ENCODE measurements at regions not wholly inside any gene's neighbourhood (a gene's known extent, or its start where the extent isn't known, plus 50 kb on each side); places are given as distances from the start of the nearest gene placed in this dataset.

DNA sequence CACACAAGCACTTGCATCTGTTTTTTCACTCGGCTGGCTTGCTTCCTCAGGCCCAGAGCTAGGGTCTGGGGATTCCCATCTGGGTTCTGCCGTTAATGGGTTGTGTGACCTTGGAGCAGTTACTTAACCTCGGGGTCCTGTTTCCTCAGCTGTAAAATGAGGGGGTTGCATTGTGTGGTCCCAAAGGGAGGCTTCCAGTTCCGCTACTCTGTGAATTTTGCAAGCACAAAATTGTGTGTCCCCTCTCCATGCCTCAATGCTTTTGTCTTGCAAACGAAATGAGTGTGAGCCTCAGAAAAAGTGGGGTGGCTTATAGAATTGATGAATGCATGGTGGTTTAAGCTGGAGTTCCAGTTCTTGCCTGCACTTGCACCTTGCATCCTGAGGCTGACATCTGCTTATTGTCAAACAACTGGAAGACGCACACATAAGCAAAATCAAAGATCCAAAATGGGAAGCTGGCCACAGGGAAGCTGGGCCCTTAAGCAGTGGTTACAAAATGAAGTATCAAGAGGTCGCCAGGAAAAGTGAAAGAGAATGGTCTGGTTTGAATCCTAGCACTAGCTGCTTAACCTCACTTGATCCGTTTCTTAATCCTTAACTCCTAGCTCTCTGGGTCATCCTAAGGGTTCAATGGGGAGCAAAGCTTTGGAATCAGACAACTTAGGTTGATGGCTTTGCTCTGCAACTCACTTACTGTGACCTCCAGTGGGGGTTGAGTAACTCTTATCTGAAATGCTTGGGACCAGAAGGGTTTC is 490.6 kb downstream of the DHX35 start (continued):
- TF ChIP-seq, protein P1, sequence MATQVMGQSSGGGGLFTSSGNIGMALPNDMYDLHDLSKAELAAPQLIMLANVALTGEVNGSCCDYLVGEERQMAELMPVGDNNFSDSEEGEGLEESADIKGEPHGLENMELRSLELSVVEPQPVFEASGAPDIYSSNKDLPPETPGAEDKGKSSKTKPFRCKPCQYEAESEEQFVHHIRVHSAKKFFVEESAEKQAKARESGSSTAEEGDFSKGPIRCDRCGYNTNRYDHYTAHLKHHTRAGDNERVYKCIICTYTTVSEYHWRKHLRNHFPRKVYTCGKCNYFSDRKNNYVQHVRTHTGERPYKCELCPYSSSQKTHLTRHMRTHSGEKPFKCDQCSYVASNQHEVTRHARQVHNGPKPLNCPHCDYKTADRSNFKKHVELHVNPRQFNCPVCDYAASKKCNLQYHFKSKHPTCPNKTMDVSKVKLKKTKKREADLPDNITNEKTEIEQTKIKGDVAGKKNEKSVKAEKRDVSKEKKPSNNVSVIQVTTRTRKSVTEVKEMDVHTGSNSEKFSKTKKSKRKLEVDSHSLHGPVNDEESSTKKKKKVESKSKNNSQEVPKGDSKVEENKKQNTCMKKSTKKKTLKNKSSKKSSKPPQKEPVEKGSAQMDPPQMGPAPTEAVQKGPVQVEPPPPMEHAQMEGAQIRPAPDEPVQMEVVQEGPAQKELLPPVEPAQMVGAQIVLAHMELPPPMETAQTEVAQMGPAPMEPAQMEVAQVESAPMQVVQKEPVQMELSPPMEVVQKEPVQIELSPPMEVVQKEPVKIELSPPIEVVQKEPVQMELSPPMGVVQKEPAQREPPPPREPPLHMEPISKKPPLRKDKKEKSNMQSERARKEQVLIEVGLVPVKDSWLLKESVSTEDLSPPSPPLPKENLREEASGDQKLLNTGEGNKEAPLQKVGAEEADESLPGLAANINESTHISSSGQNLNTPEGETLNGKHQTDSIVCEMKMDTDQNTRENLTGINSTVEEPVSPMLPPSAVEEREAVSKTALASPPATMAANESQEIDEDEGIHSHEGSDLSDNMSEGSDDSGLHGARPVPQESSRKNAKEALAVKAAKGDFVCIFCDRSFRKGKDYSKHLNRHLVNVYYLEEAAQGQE (IDR thresholded peaks at IDR 0.05; ENCODE audit: unreplicated experiment) = no peak
- TF ChIP-seq NANOG (IDR thresholded peaks at IDR 0.05; ENCODE audit: borderline replicate concordance) = no peak

DNA sequence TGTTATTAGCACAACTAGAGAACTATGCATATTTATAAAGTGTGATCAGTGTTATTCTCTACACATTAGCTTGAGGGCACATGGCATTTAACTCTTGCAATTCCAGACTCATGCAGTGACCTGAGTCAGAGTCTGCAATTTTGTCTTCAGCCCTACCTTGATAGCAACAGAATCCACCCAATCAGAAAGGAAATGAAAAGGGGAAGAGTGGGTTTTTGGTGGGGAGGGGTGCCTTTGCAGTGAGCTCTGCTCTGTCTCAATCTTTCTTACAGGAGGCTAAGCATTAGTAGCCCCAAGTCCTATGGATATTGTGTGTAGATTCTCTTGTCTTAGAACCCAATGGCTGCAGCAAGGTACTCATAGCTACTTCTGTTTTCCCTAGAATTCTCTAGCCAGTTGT is 489.2 kb downstream of the DHX35 start:
- Mint-ChIP-seq H3K36me3 (ENCODE audit: low read depth) (no peaks in the 10 kb centered on the region), H3K4me3 (no peak overlapping the region), H3K4me1 (peaks cover 13% of the 10 kb centered on the region), H3K27ac (no peak overlapping the region), H3K27me3 (ENCODE audit: insufficient read depth, low read depth, poor library complexity) (no peaks in the 10 kb centered on the region), H3K9me3 (no peaks in the 10 kb centered on the region)
- no peak overlapping the region for H3K27ac ChIP-seq (ENCODE audit: low read depth)
- DNase-seq (ENCODE audit: low spot score) (no peak), ATAC-seq (no peak)
- H4K20me1 ChIP-seq (replicated peaks; ENCODE audit: insufficient read depth) = no peaks in the 10 kb centered on the region
- no peak overlapping the region for H3K4me3 ChIP-seq
- H3K9me2 ChIP-seq (ENCODE audit: insufficient read depth) = peaks cover 11% of the 10 kb centered on the region
- H3K79me2 ChIP-seq (replicated peaks; ENCODE audit: insufficient read depth) = no peaks in the 10 kb centered on the region
- no peaks in the 10 kb centered on the region for H3K27me3 ChIP-seq (ENCODE audit: insufficient read depth)
- H3F3A ChIP-seq (replicated peaks; ENCODE audit: low read depth) = no peaks in the 10 kb centered on the region
- H2AFZ ChIP-seq = no peak overlapping the region
- no peak overlapping the region for H3K4me2 ChIP-seq
- no peaks in the 10 kb centered on the region for H3K4me1 ChIP-seq (ENCODE audit: insufficient read depth)
- H3K36me3 ChIP-seq (ENCODE audit: insufficient read depth) = no peaks in the 10 kb centered on the region
- no peak for TF ChIP-seq CREB1 (CRISPR knock-in tag; IDR thresholded peaks at IDR 0.05; ENCODE audit: low read depth)
- TF ChIP-seq, protein P2, sequence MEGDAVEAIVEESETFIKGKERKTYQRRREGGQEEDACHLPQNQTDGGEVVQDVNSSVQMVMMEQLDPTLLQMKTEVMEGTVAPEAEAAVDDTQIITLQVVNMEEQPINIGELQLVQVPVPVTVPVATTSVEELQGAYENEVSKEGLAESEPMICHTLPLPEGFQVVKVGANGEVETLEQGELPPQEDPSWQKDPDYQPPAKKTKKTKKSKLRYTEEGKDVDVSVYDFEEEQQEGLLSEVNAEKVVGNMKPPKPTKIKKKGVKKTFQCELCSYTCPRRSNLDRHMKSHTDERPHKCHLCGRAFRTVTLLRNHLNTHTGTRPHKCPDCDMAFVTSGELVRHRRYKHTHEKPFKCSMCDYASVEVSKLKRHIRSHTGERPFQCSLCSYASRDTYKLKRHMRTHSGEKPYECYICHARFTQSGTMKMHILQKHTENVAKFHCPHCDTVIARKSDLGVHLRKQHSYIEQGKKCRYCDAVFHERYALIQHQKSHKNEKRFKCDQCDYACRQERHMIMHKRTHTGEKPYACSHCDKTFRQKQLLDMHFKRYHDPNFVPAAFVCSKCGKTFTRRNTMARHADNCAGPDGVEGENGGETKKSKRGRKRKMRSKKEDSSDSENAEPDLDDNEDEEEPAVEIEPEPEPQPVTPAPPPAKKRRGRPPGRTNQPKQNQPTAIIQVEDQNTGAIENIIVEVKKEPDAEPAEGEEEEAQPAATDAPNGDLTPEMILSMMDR (conservative IDR thresholded peaks at IDR 0.05; ENCODE audit: low read depth in 2 of 2) = no peak
- TF ChIP-seq ZNF114 (CRISPR knock-in tag; IDR thresholded peaks at IDR 0.05) = no peak
- TF ChIP-seq, protein P3, sequence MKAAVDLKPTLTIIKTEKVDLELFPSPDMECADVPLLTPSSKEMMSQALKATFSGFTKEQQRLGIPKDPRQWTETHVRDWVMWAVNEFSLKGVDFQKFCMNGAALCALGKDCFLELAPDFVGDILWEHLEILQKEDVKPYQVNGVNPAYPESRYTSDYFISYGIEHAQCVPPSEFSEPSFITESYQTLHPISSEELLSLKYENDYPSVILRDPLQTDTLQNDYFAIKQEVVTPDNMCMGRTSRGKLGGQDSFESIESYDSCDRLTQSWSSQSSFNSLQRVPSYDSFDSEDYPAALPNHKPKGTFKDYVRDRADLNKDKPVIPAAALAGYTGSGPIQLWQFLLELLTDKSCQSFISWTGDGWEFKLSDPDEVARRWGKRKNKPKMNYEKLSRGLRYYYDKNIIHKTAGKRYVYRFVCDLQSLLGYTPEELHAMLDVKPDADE (IDR thresholded peaks at IDR 0.05) = no peak
- TF ChIP-seq STAT1 (IDR thresholded peaks at IDR 0.05; ENCODE audit: unreplicated experiment) = no peak
- no peak for TF ChIP-seq ZNF331 (CRISPR knock-in tag; IDR thresholded peaks at IDR 0.05; ENCODE audit: low read depth)
- TF ChIP-seq JUNB (IDR thresholded peaks at IDR 0.05; ENCODE audit: unreplicated experiment) = no peak
- no peak for TF ChIP-seq EZH2phosphoT487 (IDR thresholded peaks at IDR 0.05; ENCODE audit: unreplicated experiment)
- no peak for TF ChIP-seq POLR2AphosphoS5 (IDR thresholded peaks at IDR 0.05; ENCODE audit: low read depth)
- TF ChIP-seq NANOG (IDR thresholded peaks at IDR 0.05; ENCODE audit: borderline replicate concordance) = no peak
- TF ChIP-seq, protein P4, sequence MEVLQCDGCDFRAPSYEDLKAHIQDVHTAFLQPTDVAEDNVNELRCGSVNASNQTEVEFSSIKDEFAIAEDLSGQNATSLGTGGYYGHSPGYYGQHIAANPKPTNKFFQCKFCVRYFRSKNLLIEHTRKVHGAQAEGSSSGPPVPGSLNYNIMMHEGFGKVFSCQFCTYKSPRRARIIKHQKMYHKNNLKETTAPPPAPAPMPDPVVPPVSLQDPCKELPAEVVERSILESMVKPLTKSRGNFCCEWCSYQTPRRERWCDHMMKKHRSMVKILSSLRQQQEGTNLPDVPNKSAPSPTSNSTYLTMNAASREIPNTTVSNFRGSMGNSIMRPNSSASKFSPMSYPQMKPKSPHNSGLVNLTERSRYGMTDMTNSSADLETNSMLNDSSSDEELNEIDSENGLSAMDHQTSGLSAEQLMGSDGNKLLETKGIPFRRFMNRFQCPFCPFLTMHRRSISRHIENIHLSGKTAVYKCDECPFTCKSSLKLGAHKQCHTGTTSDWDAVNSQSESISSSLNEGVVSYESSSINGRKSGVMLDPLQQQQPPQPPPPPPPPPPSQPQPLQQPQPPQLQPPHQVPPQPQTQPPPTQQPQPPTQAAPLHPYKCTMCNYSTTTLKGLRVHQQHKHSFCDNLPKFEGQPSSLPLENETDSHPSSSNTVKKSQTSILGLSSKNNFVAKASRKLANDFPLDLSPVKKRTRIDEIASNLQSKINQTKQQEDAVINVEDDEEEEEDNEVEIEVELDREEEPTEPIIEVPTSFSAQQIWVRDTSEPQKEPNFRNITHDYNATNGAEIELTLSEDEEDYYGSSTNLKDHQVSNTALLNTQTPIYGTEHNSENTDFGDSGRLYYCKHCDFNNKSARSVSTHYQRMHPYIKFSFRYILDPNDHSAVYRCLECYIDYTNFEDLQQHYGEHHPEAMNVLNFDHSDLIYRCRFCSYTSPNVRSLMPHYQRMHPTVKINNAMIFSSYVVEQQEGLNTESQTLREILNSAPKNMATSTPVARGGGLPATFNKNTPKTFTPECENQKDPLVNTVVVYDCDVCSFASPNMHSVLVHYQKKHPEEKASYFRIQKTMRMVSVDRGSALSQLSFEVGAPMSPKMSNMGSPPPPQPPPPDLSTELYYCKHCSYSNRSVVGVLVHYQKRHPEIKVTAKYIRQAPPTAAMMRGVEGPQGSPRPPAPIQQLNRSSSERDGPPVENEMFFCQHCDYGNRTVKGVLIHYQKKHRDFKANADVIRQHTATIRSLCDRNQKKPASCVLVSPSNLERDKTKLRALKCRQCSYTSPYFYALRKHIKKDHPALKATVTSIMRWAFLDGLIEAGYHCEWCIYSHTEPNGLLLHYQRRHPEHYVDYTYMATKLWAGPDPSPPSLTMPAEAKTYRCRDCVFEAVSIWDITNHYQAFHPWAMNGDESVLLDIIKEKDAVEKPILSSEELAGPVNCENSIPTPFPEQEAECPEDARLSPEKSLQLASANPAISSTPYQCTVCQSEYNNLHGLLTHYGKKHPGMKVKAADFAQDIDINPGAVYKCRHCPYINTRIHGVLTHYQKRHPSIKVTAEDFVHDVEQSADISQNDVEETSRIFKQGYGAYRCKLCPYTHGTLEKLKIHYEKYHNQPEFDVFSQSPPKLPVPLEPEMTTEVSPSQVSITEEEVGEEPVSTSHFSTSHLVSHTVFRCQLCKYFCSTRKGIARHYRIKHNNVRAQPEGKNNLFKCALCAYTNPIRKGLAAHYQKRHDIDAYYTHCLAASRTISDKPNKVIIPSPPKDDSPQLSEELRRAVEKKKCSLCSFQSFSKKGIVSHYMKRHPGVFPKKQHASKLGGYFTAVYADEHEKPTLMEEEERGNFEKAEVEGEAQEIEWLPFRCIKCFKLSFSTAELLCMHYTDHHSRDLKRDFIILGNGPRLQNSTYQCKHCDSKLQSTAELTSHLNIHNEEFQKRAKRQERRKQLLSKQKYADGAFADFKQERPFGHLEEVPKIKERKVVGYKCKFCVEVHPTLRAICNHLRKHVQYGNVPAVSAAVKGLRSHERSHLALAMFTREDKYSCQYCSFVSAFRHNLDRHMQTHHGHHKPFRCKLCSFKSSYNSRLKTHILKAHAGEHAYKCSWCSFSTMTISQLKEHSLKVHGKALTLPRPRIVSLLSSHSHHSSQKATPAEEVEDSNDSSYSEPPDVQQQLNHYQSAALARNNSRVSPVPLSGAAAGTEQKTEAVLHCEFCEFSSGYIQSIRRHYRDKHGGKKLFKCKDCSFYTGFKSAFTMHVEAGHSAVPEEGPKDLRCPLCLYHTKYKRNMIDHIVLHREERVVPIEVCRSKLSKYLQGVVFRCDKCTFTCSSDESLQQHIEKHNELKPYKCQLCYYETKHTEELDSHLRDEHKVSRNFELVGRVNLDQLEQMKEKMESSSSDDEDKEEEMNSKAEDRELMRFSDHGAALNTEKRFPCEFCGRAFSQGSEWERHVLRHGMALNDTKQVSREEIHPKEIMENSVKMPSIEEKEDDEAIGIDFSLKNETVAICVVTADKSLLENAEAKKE (CRISPR knock-in tag; IDR thresholded peaks at IDR 0.05) = no peak
